Ovary (tissue), 3 donors: ENCODE measurements at regions not wholly inside any gene's neighbourhood (a gene's known extent, or its start where the extent isn't known, plus 50 kb on each side); places are given as distances from the start of the nearest gene placed in this dataset.

Experiments
- CTCF ChIP-seq, 3 donors: fragments of 450-650 bp in 2 of 3; fragments of 200-600 bp in 1 of 3; IDR thresholded peaks; one replicate each; pipeline versions ENCODE4 v1.5.1 to v1.8.0; 2016 to 2022; ENCODE audit warnings: antibody characterized with exemption in 3 of 3, mild to moderate bottlenecking in 1 of 3
- POLR2A ChIP-seq: fragments of 450-650 bp; IDR thresholded peaks from one replicate; pipeline ENCODE4 v1.6.1; 2017; ENCODE audit warnings: antibody characterized with exemption, mild to moderate bottlenecking, moderate library complexity
- donor health status: DM: no; HTN: no; CAD: no.

- TF ChIP-seq CTCF (IDR thresholded peaks at IDR 0.05) (no peak), POLR2A (no peak)
Measured at GRCh38 chr5:85049020-85049419, 664.3 kb upstream of the EDIL3 start.
